Activated CD8-positive, alpha-beta T cell treated with anti-CD3 and anti-CD28 coated beads for 36 hours (primary cell): ENCODE measurements at regions not wholly inside any gene's neighbourhood (a gene's known extent, or its start where the extent isn't known, plus 50 kb on each side); places are given as distances from the start of the nearest gene placed in this dataset.

Source experiments
- ATAC-seq: fragments of 200-7000 bp; cut with Tn5 transposase; one replicate; pipeline ENCODE4 v1.10.0; 2021; ENCODE audit warnings: mild to moderate bottlenecking, moderate library complexity
- CTCF ChIA-PET: fragments of 350-600 bp; sonication (Branson Sonifier 250); formaldehyde crosslinking; loops from one replicate; lab custom pipeline; 2021; ENCODE audit warnings: antibody characterized with exemption; lab: Charles Lee
- POLR2A ChIA-PET: fragments of 350-600 bp; sonication (Branson Sonifier 250); formaldehyde crosslinking; loops from one replicate; lab custom pipeline; 2021; ENCODE audit warnings: antibody characterized with exemption; lab: Charles Lee
- DNase-seq: peaks from one replicate; pipeline ENCODE4 v3.0.0-alpha.2; 2020
- H3K27ac Mint-ChIP-seq: one replicate; pipeline ENCODE4 v1.8.0; 2021; ENCODE audit warnings: mild to moderate bottlenecking, mixed read lengths
- H3K27me3 Mint-ChIP-seq: one replicate; pipeline ENCODE4 v1.8.0; 2021; ENCODE audit warnings: mixed read lengths
- H3K36me3 Mint-ChIP-seq: one replicate; pipeline ENCODE4 v1.8.0; 2021; ENCODE audit warnings: low read depth, mixed read lengths
- H3K4me1 Mint-ChIP-seq: one replicate; pipeline ENCODE4 v1.8.0; 2021; ENCODE audit warnings: low read depth, mixed read lengths
- H3K4me3 Mint-ChIP-seq: one replicate; pipeline ENCODE4 v1.8.0; 2021; ENCODE audit warnings: mild to moderate bottlenecking, moderate library complexity, mixed read lengths
- H3K9me3 Mint-ChIP-seq: one replicate; pipeline ENCODE4 v1.8.0; 2021; ENCODE audit warnings: mixed read lengths
- CTCF ChIP-seq: fragments of 200-600 bp; IDR thresholded peaks from one replicate; pipeline ENCODE4 v1.8.0; 2022; ENCODE audit warnings: antibody characterized with exemption, mild to moderate bottlenecking
- intact Hi-C: fragments of 100-400 bp; cut with micrococcal nuclease; formaldehyde crosslinking; loops from one replicate; pipeline ENCODE4 v1.10.0; 2022

- ATAC-seq (no peak), DNase-seq (no peak)
- no peaks in the 10 kb centered on the region for H3K4me1 Mint-ChIP-seq
- H3K27ac Mint-ChIP-seq = no peak overlapping the region
- no peaks in the 10 kb centered on the region for H3K36me3 Mint-ChIP-seq
- peaks cover 3% of the 10 kb centered on the region for H3K27me3 Mint-ChIP-seq
- intact Hi-C loops = no loop called here
- ChIA-PET POLR2A (no interaction called here), CTCF (no interaction called here)
- no peaks in the 10 kb centered on the region for H3K9me3 Mint-ChIP-seq
- TF ChIP-seq CTCF = no peak
- no peak overlapping the region for H3K4me3 Mint-ChIP-seq
Measured at GRCh38 chr11:44403176-44403575, 93.2 kb upstream of the ALX4 start.

- ATAC-seq (no peak), DNase-seq (no peak)
- H3K27ac Mint-ChIP-seq = no peak overlapping the region
- POLR2A ChIA-PET = no interaction called here
- H3K36me3 Mint-ChIP-seq = no peaks in the 10 kb centered on the region
- CTCF ChIA-PET = no interaction called here
- peaks cover 5% of the 10 kb centered on the region for H3K27me3 Mint-ChIP-seq
- no peaks in the 10 kb centered on the region for H3K4me1 Mint-ChIP-seq
- TF ChIP-seq CTCF = no peak
- no peak overlapping the region for H3K4me3 Mint-ChIP-seq
- no peaks in the 10 kb centered on the region for H3K9me3 Mint-ChIP-seq
- intact Hi-C loops = no loop called here
Measured at GRCh38 chr11:44403587-44404273, 93.8 kb upstream of the ALX4 start.

GRCh38 chr11:44404301-44404700 is 94.4 kb upstream of the ALX4 start:
- Mint-ChIP-seq H3K9me3 (no peaks in the 10 kb centered on the region), H3K4me1 (no peaks in the 10 kb centered on the region), H3K4me3 (no peak overlapping the region), H3K36me3 (no peaks in the 10 kb centered on the region), H3K27me3 (peaks cover 5% of the 10 kb centered on the region), H3K27ac (no peak overlapping the region)
- intact Hi-C loops = no loop called here
- ATAC-seq (no peak), DNase-seq (no peak)
- ChIA-PET POLR2A (no interaction called here), CTCF (no interaction called here)
- TF ChIP-seq CTCF = no peak

GRCh38 chr11:44404736-44405395 is 94.9 kb upstream of the ALX4 start:
- H3K9me3 Mint-ChIP-seq = no peaks in the 10 kb centered on the region
- H3K36me3 Mint-ChIP-seq = no peaks in the 10 kb centered on the region
- peaks cover 3% of the 10 kb centered on the region for H3K27me3 Mint-ChIP-seq
- no peak for TF ChIP-seq CTCF
- ChIA-PET CTCF (no interaction called here), POLR2A (no interaction called here)
- no peak overlapping the region for H3K27ac Mint-ChIP-seq
- ATAC-seq = no peak
- DNase-seq = no peak
- no peaks in the 10 kb centered on the region for H3K4me1 Mint-ChIP-seq
- no peak overlapping the region for H3K4me3 Mint-ChIP-seq
- intact Hi-C loops = no loop called here

- DNase-seq = no peak
- intact Hi-C loops = no loop called here
- ATAC-seq = no peak
- CTCF ChIA-PET = no interaction called here
- no peak for TF ChIP-seq CTCF
- Mint-ChIP-seq H3K9me3 (peaks cover 3% of the 10 kb centered on the region), H3K27ac (no peak overlapping the region), H3K4me3 (no peak overlapping the region), H3K36me3 (no peaks in the 10 kb centered on the region), H3K27me3 (peaks cover 8% of the 10 kb centered on the region), H3K4me1 (no peaks in the 10 kb centered on the region)
- POLR2A ChIA-PET = no interaction called here
Measured at GRCh38 chr11:44407211-44407996, 97.5 kb upstream of the ALX4 start.
